ENCODE measurements at regions not wholly inside any gene's neighbourhood (a gene's known extent, or its start where the extent isn't known, plus 50 kb on each side); places are given as distances from the start of the nearest gene placed in this dataset.

- H3F3A ChIP-seq (ENCODE audit: insufficient read depth, low read length, poor library complexity, severe bottlenecking): no peaks in the 10 kb centered on the region
- no peaks in the 10 kb centered on the region for H3K9me3 ChIP-seq (ENCODE audit: low read length)
- H4K20me1 ChIP-seq (ENCODE audit: insufficient read depth): no peaks in the 10 kb centered on the region
- H2AFZ ChIP-seq (ENCODE audit: low read depth, low read length): no peak overlapping the region
- H3K36me3 ChIP-seq (ENCODE audit: insufficient read depth, low read length): no peaks in the 10 kb centered on the region
- no peak for TF ChIP-seq EZH2 (IDR thresholded peaks at IDR 0.05; ENCODE audit: borderline replicate concordance, insufficient read depth, low read length, poor library complexity, severe bottlenecking)
- TF ChIP-seq CTCF (IDR thresholded peaks at IDR 0.05; ENCODE audit: poor library complexity, severe bottlenecking): no peak
- no peak for TF ChIP-seq RAD21 (conservative IDR thresholded peaks at IDR 0.05)
- no peak for TF ChIP-seq EP300 (conservative IDR thresholded peaks at IDR 0.05; ENCODE audit: poor library complexity, severe bottlenecking)
- TF ChIP-seq POLR2AphosphoS5 (IDR thresholded peaks at IDR 0.05): no peak
- TF ChIP-seq TAF1 (IDR thresholded peaks at IDR 0.05; ENCODE audit: low read depth): no peak
- TF ChIP-seq MXI1 (conservative IDR thresholded peaks at IDR 0.05; ENCODE audit: poor library complexity, severe bottlenecking): no peak
- TF ChIP-seq REST (IDR thresholded peaks at IDR 0.05; ENCODE audit: borderline replicate concordance): no peak
- no peak for TF ChIP-seq SMC3 (conservative IDR thresholded peaks at IDR 0.05; ENCODE audit: poor library complexity)
- no peak overlapping the region for H3K9ac ChIP-seq (ENCODE audit: low read length)
- no peak overlapping the region for H3K4me2 ChIP-seq (ENCODE audit: low read length)
- H3K9me2 ChIP-seq (ENCODE audit: insufficient read depth, low read length): no peaks in the 10 kb centered on the region
- H3K4me3 ChIP-seq (ENCODE audit: low read length): no peak overlapping the region
- H3K27me3 ChIP-seq (ENCODE audit: insufficient read depth, low read depth, low read length): no peaks in the 10 kb centered on the region
- no peak overlapping the region for H3K27ac ChIP-seq (ENCODE audit: low read length)
- H3K79me2 ChIP-seq (replicated peaks; ENCODE audit: insufficient read depth, low read length): no peaks in the 10 kb centered on the region
Observed at GRCh38 chr4:110394871-110395270, 81.1 kb upstream of the ENPEP start.

- Histone ChIP-seq H3K9me3 (ENCODE audit: low read length) (no peaks in the 10 kb centered on the region), H3K9ac (ENCODE audit: low read length) (no peak overlapping the region), H3F3A (ENCODE audit: insufficient read depth, low read length, poor library complexity, severe bottlenecking) (no peaks in the 10 kb centered on the region), H3K9me2 (ENCODE audit: insufficient read depth, low read length) (no peaks in the 10 kb centered on the region), H3K4me2 (ENCODE audit: low read length) (no peak overlapping the region), H3K79me2 (replicated peaks; ENCODE audit: insufficient read depth, low read length) (no peaks in the 10 kb centered on the region), H3K36me3 (ENCODE audit: insufficient read depth, low read length) (no peaks in the 10 kb centered on the region), H3K4me3 (ENCODE audit: low read length) (no peak overlapping the region), H3K27me3 (ENCODE audit: insufficient read depth, low read depth, low read length) (no peaks in the 10 kb centered on the region), H4K20me1 (ENCODE audit: insufficient read depth) (no peaks in the 10 kb centered on the region), H2AFZ (ENCODE audit: low read depth, low read length) (no peak overlapping the region), H3K27ac (ENCODE audit: low read length) (no peak overlapping the region)
- TF ChIP-seq RAD21 (conservative IDR thresholded peaks at IDR 0.05): no peak
- no peak for TF ChIP-seq MXI1 (conservative IDR thresholded peaks at IDR 0.05; ENCODE audit: poor library complexity, severe bottlenecking)
- TF ChIP-seq CTCF (IDR thresholded peaks at IDR 0.05; ENCODE audit: poor library complexity, severe bottlenecking): no peak
- TF ChIP-seq EP300 (conservative IDR thresholded peaks at IDR 0.05; ENCODE audit: poor library complexity, severe bottlenecking): no peak
- no peak for TF ChIP-seq TAF1 (IDR thresholded peaks at IDR 0.05; ENCODE audit: low read depth)
- no peak for TF ChIP-seq POLR2AphosphoS5 (IDR thresholded peaks at IDR 0.05)
- TF ChIP-seq EZH2 (IDR thresholded peaks at IDR 0.05; ENCODE audit: borderline replicate concordance, insufficient read depth, low read length, poor library complexity, severe bottlenecking): no peak
- TF ChIP-seq SMC3 (conservative IDR thresholded peaks at IDR 0.05; ENCODE audit: poor library complexity): no peak
- TF ChIP-seq REST (IDR thresholded peaks at IDR 0.05; ENCODE audit: borderline replicate concordance): no peak
Observed at GRCh38 chr4:110381784-110382183, 94.2 kb upstream of the ENPEP start.

Data from neural cell (in vitro differentiated cells).